ENCODE measurements at regions not wholly inside any gene's neighbourhood (a gene's known extent, or its start where the extent isn't known, plus 50 kb on each side); places are given as distances from the start of the nearest gene placed in this dataset.

DNA sequence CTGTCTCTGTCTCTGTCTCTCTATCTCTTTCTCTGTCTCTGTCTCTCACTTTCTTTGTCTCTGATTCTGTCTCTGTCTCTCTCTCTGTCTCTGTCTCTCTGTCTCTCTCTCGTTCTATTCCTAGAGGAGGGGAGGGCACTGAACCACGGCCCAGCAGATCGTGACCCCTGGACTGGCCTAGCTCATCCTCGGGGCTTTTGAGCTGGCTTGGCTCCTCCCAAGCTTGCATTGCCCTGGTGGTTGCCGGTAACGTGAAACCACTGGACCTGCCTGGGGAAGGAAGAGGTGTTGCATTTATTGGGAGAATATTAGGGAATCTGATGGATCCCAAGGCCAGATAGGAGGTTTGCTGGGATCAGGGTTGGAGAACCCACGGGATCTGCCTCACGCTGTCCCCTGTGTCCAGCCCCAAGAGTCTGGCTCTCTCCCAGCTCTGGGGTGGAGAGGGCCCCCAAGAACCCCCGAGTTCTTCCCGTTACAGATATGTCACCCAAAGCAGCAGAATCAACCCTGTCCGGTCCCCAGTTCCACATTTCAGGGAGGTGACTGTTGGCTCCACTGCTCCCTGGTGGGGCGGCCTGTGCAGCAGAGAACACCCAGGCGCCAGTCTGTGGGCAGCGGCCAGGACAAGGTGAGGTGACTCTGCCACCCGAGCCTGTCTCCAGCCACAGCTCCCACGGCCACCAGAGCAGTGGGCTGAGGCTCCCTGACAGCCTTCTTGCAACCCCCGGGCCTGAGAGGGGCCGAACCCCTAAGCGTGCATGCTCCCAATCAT, 228.3 kb downstream of the TTLL2 start:
- no peaks in the 10 kb centered on the region for H3K9me3 Mint-ChIP-seq
- DNase-seq (ENCODE audit: low read depth, low spot score), result no peak
- H3K27me3 Mint-ChIP-seq (ENCODE audit: low read depth), result no peaks in the 10 kb centered on the region
- H3K27ac Mint-ChIP-seq (ENCODE audit: unreplicated experiment), result no peak overlapping the region
- H3K4me3 Mint-ChIP-seq, result no peak overlapping the region
- peaks cover 7% of the 10 kb centered on the region for H3K4me1 Mint-ChIP-seq
- TF ChIP-seq, protein P1, sequence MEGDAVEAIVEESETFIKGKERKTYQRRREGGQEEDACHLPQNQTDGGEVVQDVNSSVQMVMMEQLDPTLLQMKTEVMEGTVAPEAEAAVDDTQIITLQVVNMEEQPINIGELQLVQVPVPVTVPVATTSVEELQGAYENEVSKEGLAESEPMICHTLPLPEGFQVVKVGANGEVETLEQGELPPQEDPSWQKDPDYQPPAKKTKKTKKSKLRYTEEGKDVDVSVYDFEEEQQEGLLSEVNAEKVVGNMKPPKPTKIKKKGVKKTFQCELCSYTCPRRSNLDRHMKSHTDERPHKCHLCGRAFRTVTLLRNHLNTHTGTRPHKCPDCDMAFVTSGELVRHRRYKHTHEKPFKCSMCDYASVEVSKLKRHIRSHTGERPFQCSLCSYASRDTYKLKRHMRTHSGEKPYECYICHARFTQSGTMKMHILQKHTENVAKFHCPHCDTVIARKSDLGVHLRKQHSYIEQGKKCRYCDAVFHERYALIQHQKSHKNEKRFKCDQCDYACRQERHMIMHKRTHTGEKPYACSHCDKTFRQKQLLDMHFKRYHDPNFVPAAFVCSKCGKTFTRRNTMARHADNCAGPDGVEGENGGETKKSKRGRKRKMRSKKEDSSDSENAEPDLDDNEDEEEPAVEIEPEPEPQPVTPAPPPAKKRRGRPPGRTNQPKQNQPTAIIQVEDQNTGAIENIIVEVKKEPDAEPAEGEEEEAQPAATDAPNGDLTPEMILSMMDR (conservative IDR thresholded peaks at IDR 0.05), result no peak
- no peaks in the 10 kb centered on the region for H3K36me3 Mint-ChIP-seq (ENCODE audit: low read depth)

DNA sequence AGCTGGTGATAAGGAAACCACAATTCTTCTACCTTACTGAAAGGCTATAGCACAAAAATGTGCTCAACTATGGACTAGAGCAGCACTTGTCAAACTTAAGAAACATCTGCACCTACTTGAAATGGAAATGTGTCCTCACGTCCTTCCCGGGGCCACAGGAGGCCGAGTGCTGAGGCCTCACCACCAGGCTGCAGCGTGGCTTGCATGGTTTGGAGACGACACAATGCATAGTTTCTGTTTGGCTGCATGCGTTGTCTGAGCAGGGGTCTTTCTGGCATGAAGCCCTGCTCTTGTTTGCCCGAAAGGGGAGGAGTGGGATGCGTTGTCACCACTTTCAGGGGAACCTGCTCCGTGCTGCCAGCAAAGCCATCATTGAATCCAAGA, 228.8 kb downstream of the TTLL2 start:
- Mint-ChIP-seq H3K4me1 (peaks cover 12% of the 10 kb centered on the region), H3K4me3 (no peak overlapping the region), H3K9me3 (no peaks in the 10 kb centered on the region), H3K36me3 (ENCODE audit: low read depth) (no peaks in the 10 kb centered on the region), H3K27me3 (ENCODE audit: low read depth) (no peaks in the 10 kb centered on the region), H3K27ac (ENCODE audit: unreplicated experiment) (no peak overlapping the region)
- DNase-seq (ENCODE audit: low read depth, low spot score), result no peak
- TF ChIP-seq, protein P1 (conservative IDR thresholded peaks at IDR 0.05), result no peak

DNA sequence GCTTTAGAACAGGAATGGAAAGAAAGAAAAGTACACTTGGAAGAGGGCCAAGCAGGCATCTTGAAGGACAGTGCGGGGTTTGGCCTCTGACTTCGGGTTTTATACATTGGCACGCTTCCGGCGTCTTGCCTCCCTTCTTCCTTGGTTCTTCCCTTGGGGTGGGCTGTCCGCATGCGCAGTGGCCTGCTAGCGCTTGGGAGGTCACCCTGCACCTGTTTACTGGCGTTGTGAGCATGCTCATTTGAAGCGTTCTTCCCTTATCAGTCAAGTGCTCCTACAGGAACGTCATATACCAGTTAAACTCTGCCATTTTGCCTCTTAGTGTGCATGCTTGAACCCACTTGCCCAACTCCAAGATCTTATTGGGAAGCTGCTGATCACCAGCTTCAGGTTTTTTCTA, 230.0 kb downstream of the TTLL2 start:
- H3K9me3 Mint-ChIP-seq, result no peaks in the 10 kb centered on the region
- H3K36me3 Mint-ChIP-seq (ENCODE audit: low read depth), result no peaks in the 10 kb centered on the region
- peaks cover 22% of the 10 kb centered on the region for H3K4me1 Mint-ChIP-seq
- H3K27ac Mint-ChIP-seq (ENCODE audit: unreplicated experiment), result no peak overlapping the region
- H3K4me3 Mint-ChIP-seq, result no peak overlapping the region
- no peak for DNase-seq (ENCODE audit: low read depth, low spot score)
- TF ChIP-seq, protein P1 (conservative IDR thresholded peaks at IDR 0.05), result no peak
- no peaks in the 10 kb centered on the region for H3K27me3 Mint-ChIP-seq (ENCODE audit: low read depth)

DNA sequence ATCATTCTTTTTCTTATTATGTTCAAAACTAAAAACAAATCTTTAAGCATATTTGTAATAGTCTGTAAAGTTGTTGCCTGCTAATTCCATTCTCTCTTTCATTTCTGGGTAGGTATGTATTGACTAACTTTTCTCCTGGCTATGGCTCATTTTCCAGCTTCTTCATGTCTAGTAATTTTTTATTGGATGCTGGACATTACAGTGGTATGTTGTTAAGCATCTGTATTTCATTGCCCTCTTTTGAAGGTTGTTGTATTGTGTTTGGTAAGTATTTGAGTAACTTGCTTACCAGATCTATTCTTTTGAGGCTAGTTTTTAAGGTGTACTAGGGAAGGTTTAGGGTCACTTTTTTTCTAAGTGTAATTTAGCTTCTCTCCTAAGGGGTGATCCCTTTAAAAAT, 230.9 kb downstream of the TTLL2 start:
- Mint-ChIP-seq H3K36me3 (ENCODE audit: low read depth) (no peaks in the 10 kb centered on the region), H3K9me3 (no peaks in the 10 kb centered on the region), H3K27ac (ENCODE audit: unreplicated experiment) (no peak overlapping the region), H3K27me3 (ENCODE audit: low read depth) (no peaks in the 10 kb centered on the region), H3K4me3 (no peak overlapping the region), H3K4me1 (peaks cover 31% of the 10 kb centered on the region)
- DNase-seq (ENCODE audit: low read depth, low spot score), result no peak
- TF ChIP-seq, protein P1 (conservative IDR thresholded peaks at IDR 0.05), result no peak

DNA sequence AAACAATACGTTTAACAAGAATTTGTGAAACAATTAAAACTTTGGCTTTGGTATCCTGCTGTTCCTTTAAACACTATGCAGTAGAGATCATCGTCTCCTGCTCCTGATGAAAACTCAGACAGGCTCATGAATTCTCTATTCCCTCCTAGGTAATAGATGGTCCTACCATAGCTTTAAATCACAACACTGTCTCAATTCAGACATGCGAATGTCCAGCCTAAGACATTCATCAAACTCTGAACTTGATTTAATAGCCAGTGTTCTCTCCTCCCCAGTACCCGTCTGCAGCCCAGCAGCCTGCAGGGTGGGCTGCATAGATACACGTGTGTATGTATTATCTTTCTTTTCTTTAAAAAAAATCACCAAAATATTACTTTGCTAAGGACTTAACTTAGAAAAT, 232.8 kb downstream of the TTLL2 start:
- TF ChIP-seq, protein P1 (conservative IDR thresholded peaks at IDR 0.05), result no peak
- H3K27me3 Mint-ChIP-seq (ENCODE audit: low read depth), result no peaks in the 10 kb centered on the region
- no peak for DNase-seq (ENCODE audit: low read depth, low spot score)
- H3K4me1 Mint-ChIP-seq, result peaks cover 30% of the 10 kb centered on the region
- H3K9me3 Mint-ChIP-seq, result no peaks in the 10 kb centered on the region
- no peak overlapping the region for H3K27ac Mint-ChIP-seq (ENCODE audit: unreplicated experiment)
- no peaks in the 10 kb centered on the region for H3K36me3 Mint-ChIP-seq (ENCODE audit: low read depth)
- no peak overlapping the region for H3K4me3 Mint-ChIP-seq

All from neural crest cell (in vitro differentiated cells).